Stimulated activated CD8-positive, alpha-beta memory T cell treated with anti-CD3 and anti-CD28 coated beads, Interleukin-2, amount 100 ng/mL, for 1 hour (primary cell): ENCODE measurements at regions not wholly inside any gene's neighbourhood (a gene's known extent, or its start where the extent isn't known, plus 50 kb on each side); places are given as distances from the start of the nearest gene placed in this dataset.
"Not testable (repeated sequence)": the region's sequence is repeated elsewhere in the genome, so short reads cannot be mapped to it uniquely, and the experiment has no call there.

ENCODE experiments used
- DNase-seq, 2 donors: peaks; one replicate each; pipeline ENCODE4 v3.0.0-alpha.2; 2020; ENCODE audit warnings: low read depth in 2 of 2

- no peak for DNase-seq
Observed at GRCh38 chr5:89350684-89351083, 467.7 kb upstream of the MEF2C start.

- no peak for DNase-seq
Observed at GRCh38 chr5:89349246-89349980, 466.4 kb upstream of the MEF2C start.

GRCh38 chr5:89346573-89346972 is 463.6 kb upstream of the MEF2C start:
- no peak for DNase-seq

GRCh38 chr5:89343666-89344065 is 460.7 kb upstream of the MEF2C start:
- DNase-seq = no peak

- DNase-seq = no peak
Observed at GRCh38 chr5:89342106-89342876, 459.3 kb upstream of the MEF2C start.

GRCh38 chr5:89338935-89339334 is 456.0 kb upstream of the MEF2C start:
- DNase-seq = no peak

- DNase-seq = no peak
Observed at GRCh38 chr5:89336111-89336510, 453.1 kb upstream of the MEF2C start.

- DNase-seq = no peak
Observed at GRCh38 chr5:89330140-89330539, 447.2 kb upstream of the MEF2C start.

GRCh38 chr5:89327608-89328007 is 444.6 kb upstream of the MEF2C start:
- DNase-seq = no peak

GRCh38 chr5:89324990-89325389 is 442.0 kb upstream of the MEF2C start:
- DNase-seq = no peak

GRCh38 chr5:89320421-89321277 is 437.7 kb upstream of the MEF2C start:
- no peak for DNase-seq

- DNase-seq = not testable (repeated sequence)
Observed at GRCh38 chr5:89317838-89318237, 434.9 kb upstream of the MEF2C start.

GRCh38 chr5:89315286-89316100 is 432.5 kb upstream of the MEF2C start:
- DNase-seq = no peak

- DNase-seq = no peak
Observed at GRCh38 chr5:89313804-89314588, 431.0 kb upstream of the MEF2C start.

GRCh38 chr5:89313044-89313443 is 430.1 kb upstream of the MEF2C start:
- no peak for DNase-seq

- no peak for DNase-seq
Observed at GRCh38 chr5:89309268-89309667, 426.3 kb upstream of the MEF2C start.

GRCh38 chr5:89308606-89309040 is 425.6 kb upstream of the MEF2C start:
- DNase-seq = no peak

GRCh38 chr5:89307972-89308371 is 425.0 kb upstream of the MEF2C start:
- DNase-seq = no peak

GRCh38 chr5:89307141-89307540 is 424.2 kb upstream of the MEF2C start:
- DNase-seq = not testable (repeated sequence)

GRCh38 chr5:89303033-89303480 is 420.1 kb upstream of the MEF2C start:
- no peak for DNase-seq
